Keratinocyte (primary cell): ENCODE measurements at regions not wholly inside any gene's neighbourhood (a gene's known extent, or its start where the extent isn't known, plus 50 kb on each side); places are given as distances from the start of the nearest gene placed in this dataset.

Experiments used
- DNase-seq: peaks from one replicate; pipeline ENCODE4 v3.0.0-alpha.2; 2011; ENCODE audit warnings: low read depth, missing footprints, low spot score
- FAIRE-seq: peaks from 2 replicates; lab custom pipeline; 2011; peaks lifted over from hg19 to GRCh38; lab: Jason Lieb, UNC
- H2AFZ ChIP-seq: 2 replicates; pipeline ENCODE4 v1.6.0; 2012; ENCODE audit warnings: low read length, control low read depth, inconsistent platforms; ENCODE audit not compliant: control insufficient read depth
- H3K27ac ChIP-seq: 2 replicates; pipeline ENCODE4 v1.5.1; 2011; ENCODE audit warnings: low read length; ENCODE audit not compliant: control insufficient read depth, insufficient read depth
- H3K27me3 ChIP-seq: 3 replicates; pipeline ENCODE4 v1.6.0; 2011; ENCODE audit warnings: low read length; ENCODE audit not compliant: control insufficient read depth, insufficient read depth; ENCODE audit errors: extremely low read depth
- H3K36me3 ChIP-seq, 2 experiments: 2 replicates in 1 of 2; 3 replicates in 1 of 2; pipeline ENCODE4 v1.5.1; 2011; ENCODE audit warnings: low read length in 2 of 2, mild to moderate bottlenecking in 1 of 2; ENCODE audit not compliant: control insufficient read depth in 2 of 2, insufficient read depth in 2 of 2; ENCODE audit errors: extremely low read depth in 1 of 2
- H3K4me1 ChIP-seq: 3 replicates; pipeline ENCODE4 v1.5.1; 2011; ENCODE audit warnings: low read length; ENCODE audit not compliant: control insufficient read depth, insufficient read depth; ENCODE audit errors: extremely low read depth
- H3K4me2 ChIP-seq: 3 replicates; pipeline ENCODE4 v1.6.0; 2011; ENCODE audit warnings: low read depth, low read length; ENCODE audit not compliant: control insufficient read depth, insufficient read depth; ENCODE audit errors: extremely low read depth
- H3K4me3 ChIP-seq, 3 experiments: fragments of 200-600 bp in 1 of 3; sonication (generic) in 1 of 3; 2 replicates in 2 of 3; 3 replicates in 1 of 3; pipeline ENCODE4 v1.5.1; 2011 to 2016; ENCODE audit warnings: low read length in 3 of 3, mild to moderate bottlenecking in 3 of 3, control low read depth in 2 of 3, inconsistent platforms in 1 of 3, low read depth in 1 of 3, mixed read lengths in 1 of 3, mixed run types in 1 of 3, moderate library complexity in 1 of 3; ENCODE audit not compliant: control insufficient read depth in 2 of 3, insufficient read depth in 2 of 3; ENCODE audit errors: extremely low read depth in 1 of 3
- H3K79me2 ChIP-seq: 2 replicates; pipeline ENCODE4 v1.6.0; 2012; ENCODE audit warnings: low read length; ENCODE audit not compliant: control insufficient read depth, insufficient read depth
- H3K9ac ChIP-seq: 3 replicates; pipeline ENCODE4 v1.6.0; 2011; ENCODE audit warnings: low read length; ENCODE audit not compliant: control insufficient read depth, insufficient read depth; ENCODE audit errors: extremely low read depth
- H3K9me1 ChIP-seq: 3 replicates; pipeline ENCODE4 v1.6.0; 2011; ENCODE audit warnings: low read length; ENCODE audit not compliant: control insufficient read depth, insufficient read depth; ENCODE audit errors: extremely low read depth
- H3K9me3 ChIP-seq: 2 replicates; pipeline ENCODE4 v1.5.1; 2012; ENCODE audit warnings: low read depth, low read length; ENCODE audit not compliant: control insufficient read depth
- H4K20me1 ChIP-seq: 3 replicates; pipeline ENCODE4 v1.6.0; 2011; ENCODE audit warnings: low read length; ENCODE audit not compliant: control insufficient read depth, insufficient read depth; ENCODE audit errors: extremely low read depth
- CTCF ChIP-seq, 3 experiments: IDR thresholded peaks in 1 of 3; conservative IDR thresholded peaks in 1 of 3; optimal IDR thresholded peaks in 1 of 3; 2 replicates in 2 of 3; 3 replicates in 1 of 3; pipeline versions ENCODE3 to v1.5.1; 2011; ENCODE audit warnings: low read length in 3 of 3, mild to moderate bottlenecking in 3 of 3, moderate library complexity in 2 of 3, control low read depth in 1 of 3, inconsistent platforms in 1 of 3; ENCODE audit not compliant: insufficient read depth in 2 of 3; ENCODE audit errors: extremely low read depth in 1 of 3
- EZH2 ChIP-seq: IDR thresholded peaks from one replicate; pipeline ENCODE4 v1.6.1; 2012; ENCODE audit warnings: inconsistent platforms, mild to moderate bottlenecking, low read length, moderate library complexity
- dilution Hi-C: fragments of 300-500 bp; cut with MboI; formaldehyde crosslinking; loops from one replicate; pipeline ENCODE4 v1.7.0; 2020; ENCODE audit warnings: low sequenced_read_pairs; ENCODE audit not compliant: extremely low pct_ligation_motif_present

- Histone ChIP-seq H3K27ac (peak overlapping the region; percentile 10), H3K27me3 (no peaks in the 10 kb centered on the region), H2AFZ (peak overlapping the region; percentile 52), H3K9me1 (no peaks in the 10 kb centered on the region), H4K20me1 (no peaks in the 10 kb centered on the region), H3K36me3 (no peaks in the 10 kb centered on the region), H3K4me3 (no peak overlapping the region), H3K79me2 (no peaks in the 10 kb centered on the region), H3K9ac (no peak overlapping the region), H3K4me1 (peaks cover 26% of the 10 kb centered on the region), H3K4me2 (no peak overlapping the region), H3K9me3 (no peaks in the 10 kb centered on the region)
- no peak for TF ChIP-seq EZH2
- no peak for TF ChIP-seq CTCF (optimal IDR thresholded peaks at IDR 0.05 in 1 of 3, IDR thresholded peaks at IDR 0.05 in 1 of 3, conservative IDR thresholded peaks at IDR 0.05 in 1 of 3; ENCODE audit: extremely low read depth in 1 of 3, insufficient read depth in 2 of 3, low read length in 3 of 3)
- peak; percentile 49 for FAIRE-seq
- dilution Hi-C loops = no loop called here
- no peak for DNase-seq
Observed at GRCh38 chr3:177836671-177837070, 639.4 kb upstream of the TBL1XR1 start.

- no peak for TF ChIP-seq EZH2
- no peak for TF ChIP-seq CTCF (optimal IDR thresholded peaks at IDR 0.05 in 1 of 3, IDR thresholded peaks at IDR 0.05 in 1 of 3, conservative IDR thresholded peaks at IDR 0.05 in 1 of 3; ENCODE audit: extremely low read depth in 1 of 3, insufficient read depth in 2 of 3, low read length in 3 of 3)
- Histone ChIP-seq H3K4me3 (no peak overlapping the region), H3K9me1 (no peaks in the 10 kb centered on the region), H2AFZ (no peak overlapping the region), H3K27me3 (no peaks in the 10 kb centered on the region), H3K36me3 (no peaks in the 10 kb centered on the region), H3K9ac (no peak overlapping the region), H4K20me1 (no peaks in the 10 kb centered on the region), H3K4me2 (no peak overlapping the region), H3K27ac (no peak overlapping the region), H3K4me1 (peaks cover 26% of the 10 kb centered on the region), H3K79me2 (no peaks in the 10 kb centered on the region), H3K9me3 (no peaks in the 10 kb centered on the region)
- DNase-seq (no peak), FAIRE-seq (no peak)
- dilution Hi-C loops = no loop called here
Observed at GRCh38 chr3:177837951-177838655, 640.8 kb upstream of the TBL1XR1 start.
